ENCODE measurements at regions not wholly inside any gene's neighbourhood (a gene's known extent, or its start where the extent isn't known, plus 50 kb on each side); places are given as distances from the start of the nearest gene placed in this dataset.

GRCh38 chr21:35646606-35647005, 413.7 kb downstream of the SETD4 start:
- DNase-seq (ENCODE audit: low read depth in 2 of 2): no peak

- no peak for DNase-seq (ENCODE audit: low read depth in 2 of 2)
Observed at GRCh38 chr21:35645991-35646390, 414.3 kb downstream of the SETD4 start.

GRCh38 chr21:35644523-35644922, 415.8 kb downstream of the SETD4 start:
- DNase-seq (ENCODE audit: low read depth in 2 of 2): no peak

- no peak for DNase-seq (ENCODE audit: low read depth in 2 of 2)
Observed at GRCh38 chr21:35643176-35643575, 417.1 kb downstream of the SETD4 start.

- no peak for DNase-seq (ENCODE audit: low read depth in 2 of 2)
Observed at GRCh38 chr21:35641271-35642016, 418.9 kb downstream of the SETD4 start.

- no peak for DNase-seq (ENCODE audit: low read depth in 2 of 2)
Observed at GRCh38 chr21:35637431-35637830, 422.9 kb downstream of the SETD4 start.

- DNase-seq (ENCODE audit: low read depth in 2 of 2): no peak
Observed at GRCh38 chr21:35635994-35636393, 424.3 kb downstream of the SETD4 start.

- no peak for DNase-seq (ENCODE audit: low read depth in 2 of 2)
Observed at GRCh38 chr21:35635261-35635660, 425.1 kb downstream of the SETD4 start.

GRCh38 chr21:35633501-35633900, 426.8 kb downstream of the SETD4 start:
- DNase-seq (ENCODE audit: low read depth in 2 of 2): no peak

- DNase-seq (ENCODE audit: low read depth in 2 of 2): no peak
Observed at GRCh38 chr21:35632711-35633110, 427.6 kb downstream of the SETD4 start.

- DNase-seq (ENCODE audit: low read depth in 2 of 2): no peak
Observed at GRCh38 chr21:35628316-35628715, 432.0 kb downstream of the SETD4 start.

- no peak for DNase-seq (ENCODE audit: low read depth in 2 of 2)
Observed at GRCh38 chr21:35627462-35627861, 432.9 kb downstream of the SETD4 start.

- no peak for DNase-seq (ENCODE audit: low read depth in 2 of 2)
Observed at GRCh38 chr21:35625576-35625975, 434.8 kb downstream of the SETD4 start.

GRCh38 chr21:35624901-35625300, 435.4 kb downstream of the SETD4 start:
- no peak for DNase-seq (ENCODE audit: low read depth in 2 of 2)

- DNase-seq (ENCODE audit: low read depth in 2 of 2): no peak
Observed at GRCh38 chr21:35622612-35623011, 437.7 kb downstream of the SETD4 start.

- DNase-seq (ENCODE audit: low read depth in 2 of 2): no peak
Observed at GRCh38 chr21:35619184-35619583, 441.1 kb downstream of the SETD4 start.

- DNase-seq (ENCODE audit: low read depth in 2 of 2): no peak
Observed at GRCh38 chr21:35617491-35617890, 442.8 kb downstream of the SETD4 start.

GRCh38 chr21:35616090-35616489, 444.2 kb downstream of the SETD4 start:
- no peak for DNase-seq (ENCODE audit: low read depth in 2 of 2)

GRCh38 chr21:35615325-35615724, 445.0 kb downstream of the SETD4 start:
- DNase-seq (ENCODE audit: low read depth in 2 of 2): no peak

- no peak for DNase-seq (ENCODE audit: low read depth in 2 of 2)
Observed at GRCh38 chr21:35614396-35614921, 445.9 kb downstream of the SETD4 start.

- DNase-seq (ENCODE audit: low read depth in 2 of 2): no peak
Observed at GRCh38 chr21:35611708-35612132, 448.6 kb downstream of the SETD4 start.

- no peak for DNase-seq (ENCODE audit: low read depth in 2 of 2)
Observed at GRCh38 chr21:35609263-35609662, 451.1 kb downstream of the SETD4 start.

- DNase-seq (ENCODE audit: low read depth in 2 of 2): no peak
Observed at GRCh38 chr21:35607406-35607805, 452.9 kb downstream of the SETD4 start.

GRCh38 chr21:35606578-35606977, 453.7 kb downstream of the SETD4 start:
- DNase-seq (ENCODE audit: low read depth in 2 of 2): no peak

Measured in activated CD4-positive, alpha-beta T cell treated with anti-CD3 and anti-CD28 coated beads for 24 hours (primary cell).